Jurkat, Clone E6-1 (cell line): ENCODE measurements at regions not wholly inside any gene's neighbourhood (a gene's known extent, or its start where the extent isn't known, plus 50 kb on each side); places are given as distances from the start of the nearest gene placed in this dataset.

ENCODE experiments used
- DNase-seq: peaks from one replicate; pipeline ENCODE4 v3.0.0-alpha.2; 2011; ENCODE audit warnings: low read depth, low spot score
- H3K4me3 ChIP-seq: 2 replicates; pipeline ENCODE4 v1.5.1; 2011; ENCODE audit warnings: mild to moderate bottlenecking, low read length, control low read depth, moderate library complexity

- DNase-seq = no peak
- no peak overlapping the region for H3K4me3 ChIP-seq
Observed at GRCh38 chr17:77304746-77305473, 164.1 kb downstream of the SEC14L1 start.

- DNase-seq = no peak
- no peak overlapping the region for H3K4me3 ChIP-seq
Observed at GRCh38 chr17:77306048-77306789, 165.4 kb downstream of the SEC14L1 start.

- no peak overlapping the region for H3K4me3 ChIP-seq
- DNase-seq = no peak
Observed at GRCh38 chr17:77306790-77307478, 166.2 kb downstream of the SEC14L1 start.

- H3K4me3 ChIP-seq = no peak overlapping the region
- no peak for DNase-seq
Observed at GRCh38 chr17:77307479-77308198, 166.9 kb downstream of the SEC14L1 start.

DNA sequence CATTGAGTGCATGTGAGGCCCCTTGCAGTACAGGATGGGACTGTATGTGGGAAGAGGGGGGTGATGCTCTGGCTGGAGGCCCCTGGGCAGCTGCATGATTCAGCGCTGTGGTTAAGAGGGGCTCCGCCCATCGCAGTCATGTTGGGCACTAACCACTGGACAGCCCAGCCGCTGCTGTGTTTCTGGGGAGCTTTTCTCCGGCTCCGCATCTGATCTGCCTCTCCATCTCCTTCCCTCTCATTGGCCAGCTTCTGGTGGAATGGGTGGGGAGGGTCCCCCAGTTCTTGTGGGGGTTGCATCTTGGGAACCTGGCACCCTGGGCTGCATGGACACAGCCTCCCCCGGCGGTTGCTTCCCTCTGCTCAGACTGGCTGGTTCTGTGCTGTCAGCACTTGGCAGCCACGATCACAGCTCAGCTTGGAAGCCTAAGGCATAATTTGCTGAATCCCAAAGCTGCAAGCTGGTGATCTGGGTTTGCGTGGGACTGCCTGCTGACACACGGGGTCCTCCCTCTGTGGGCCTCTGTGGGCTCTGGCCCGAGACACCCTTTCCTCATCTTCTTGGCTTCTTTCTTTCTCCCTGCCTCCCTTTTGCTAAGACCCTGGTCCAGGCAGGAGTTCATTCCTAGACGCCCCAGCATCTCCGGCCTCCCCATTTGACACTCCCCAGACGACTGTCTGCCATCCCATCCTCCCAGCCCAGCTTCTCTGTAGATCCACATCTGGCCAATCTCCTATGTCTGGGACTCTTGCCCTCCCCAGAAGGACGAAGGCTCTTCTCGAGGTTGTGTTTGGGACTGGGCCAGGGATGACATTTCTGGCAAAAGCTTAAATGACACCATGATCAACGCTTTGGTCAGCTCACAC lies 168.3 kb downstream of the SEC14L1 start:
- DNase-seq = no peak
- H3K4me3 ChIP-seq = no peak overlapping the region

DNA sequence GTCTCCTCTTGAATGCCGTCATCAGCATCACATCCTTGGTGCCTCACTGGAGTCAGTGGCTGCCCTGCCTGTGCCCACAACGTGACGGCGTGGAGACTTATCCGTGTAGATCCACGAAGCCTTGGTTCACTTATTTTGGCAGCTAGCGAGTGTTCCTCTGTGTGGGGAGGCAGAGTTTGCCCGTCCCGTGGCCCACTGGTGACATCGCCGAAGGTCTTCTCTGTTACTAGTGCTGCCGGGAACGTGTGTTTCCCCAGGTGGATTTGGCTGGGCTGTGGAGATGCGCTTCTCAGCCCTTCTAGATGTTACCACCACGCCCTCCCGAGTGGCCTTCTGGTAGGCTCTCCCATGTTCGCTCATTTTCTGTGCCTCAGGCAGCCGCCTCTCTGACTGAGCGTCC lies 169.6 kb downstream of the SEC14L1 start:
- no peak for DNase-seq

GRCh38 chr17:77311371-77311981 lies 170.7 kb downstream of the SEC14L1 start:
- no peak for DNase-seq
- no peak overlapping the region for H3K4me3 ChIP-seq

More for the DNA sequence above, 169.6 kb downstream of the SEC14L1 start:
- H3K4me3 ChIP-seq = no peak overlapping the region

- H3K4me3 ChIP-seq = no peak overlapping the region
- no peak for DNase-seq
Observed at GRCh38 chr17:77312061-77312701, 171.4 kb downstream of the SEC14L1 start.

DNA sequence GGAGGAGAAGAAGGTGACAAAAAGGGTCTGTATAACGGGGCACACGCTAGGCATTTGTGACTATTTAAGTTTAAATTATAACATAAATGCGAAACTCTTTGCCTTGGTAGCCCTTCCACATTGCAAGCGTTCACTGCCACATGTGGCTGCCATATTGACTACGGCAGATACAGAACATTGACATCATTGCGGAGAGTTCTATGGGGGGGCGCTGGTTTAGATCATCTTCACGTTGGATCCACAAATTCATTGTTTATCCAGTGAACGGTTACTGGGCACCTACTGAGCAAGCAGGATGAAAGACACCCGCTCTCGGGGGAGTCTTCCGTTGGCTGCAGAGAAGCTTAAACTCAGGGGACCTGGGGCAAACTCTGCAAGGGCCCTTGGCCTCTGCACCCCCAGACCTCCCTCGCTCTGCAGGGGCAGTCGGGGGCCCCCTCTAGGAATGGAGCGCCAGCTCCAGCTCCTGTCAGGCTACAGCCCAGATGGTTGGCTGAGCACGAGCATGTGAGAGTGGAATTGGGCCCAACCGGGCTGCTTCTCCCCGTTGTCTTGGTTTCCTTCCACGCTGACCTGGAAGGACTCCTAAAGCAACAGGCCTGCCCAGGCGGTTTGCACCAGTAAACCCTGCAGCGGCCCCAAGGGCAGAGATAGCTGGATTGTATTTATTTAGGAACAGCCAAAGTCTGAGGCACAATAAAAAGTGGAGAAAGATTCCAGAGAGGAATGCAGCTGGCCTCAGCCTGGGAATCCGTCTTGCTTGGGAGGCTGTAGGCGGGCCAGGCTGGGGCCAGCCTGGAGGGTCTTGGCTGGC lies 172.2 kb downstream of the SEC14L1 start:
- no peak overlapping the region for H3K4me3 ChIP-seq

GRCh38 chr17:77313831-77314230 lies 173.1 kb downstream of the SEC14L1 start:
- H3K4me3 ChIP-seq = no peak overlapping the region
- DNase-seq = no peak

More for the DNA sequence above, 172.2 kb downstream of the SEC14L1 start:
- no peak for DNase-seq

- no peak overlapping the region for H3K4me3 ChIP-seq
- DNase-seq = no peak
Observed at GRCh38 chr17:77314601-77315000, 173.8 kb downstream of the SEC14L1 start.

- H3K4me3 ChIP-seq = no peak overlapping the region
- DNase-seq = no peak
Observed at GRCh38 chr17:77315010-77315409, 174.2 kb downstream of the SEC14L1 start.

DNA sequence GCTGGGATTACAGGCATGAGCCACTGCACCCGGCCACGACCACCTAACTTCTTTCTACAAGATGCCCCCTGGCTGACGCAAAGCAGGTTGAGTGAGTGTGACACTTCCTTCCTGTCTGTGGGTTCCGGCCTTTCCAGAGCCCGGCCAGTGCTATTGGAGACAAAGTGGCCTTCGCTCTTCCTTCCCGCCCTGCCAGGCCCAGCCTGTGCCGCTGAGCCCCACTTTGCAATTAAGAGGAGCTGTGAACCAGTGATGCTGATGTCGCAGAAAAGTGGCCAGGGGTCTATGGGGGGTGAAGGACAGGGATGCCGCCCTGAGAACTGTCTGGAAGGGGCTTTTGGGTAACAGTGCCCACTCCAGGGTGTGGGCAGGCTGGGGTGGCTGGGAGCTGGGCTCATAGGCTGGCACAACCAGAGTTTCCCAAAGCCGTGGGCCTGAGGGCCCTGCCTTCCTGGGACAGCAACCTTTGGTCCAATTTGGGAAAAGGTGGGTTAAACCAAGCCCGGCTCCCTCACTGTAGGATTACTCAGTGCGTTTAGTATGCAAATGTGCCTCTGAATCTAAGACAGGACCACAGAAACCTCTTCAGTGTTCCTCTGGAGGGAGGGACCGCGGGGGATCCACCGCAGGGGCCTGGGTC lies 174.9 kb downstream of the SEC14L1 start:
- DNase-seq = no peak
- no peak overlapping the region for H3K4me3 ChIP-seq

- DNase-seq = no peak
- no peak overlapping the region for H3K4me3 ChIP-seq
Observed at GRCh38 chr17:77316191-77316641, 175.4 kb downstream of the SEC14L1 start.

GRCh38 chr17:77316651-77317050 lies 175.9 kb downstream of the SEC14L1 start:
- no peak overlapping the region for H3K4me3 ChIP-seq
- DNase-seq = no peak

DNA sequence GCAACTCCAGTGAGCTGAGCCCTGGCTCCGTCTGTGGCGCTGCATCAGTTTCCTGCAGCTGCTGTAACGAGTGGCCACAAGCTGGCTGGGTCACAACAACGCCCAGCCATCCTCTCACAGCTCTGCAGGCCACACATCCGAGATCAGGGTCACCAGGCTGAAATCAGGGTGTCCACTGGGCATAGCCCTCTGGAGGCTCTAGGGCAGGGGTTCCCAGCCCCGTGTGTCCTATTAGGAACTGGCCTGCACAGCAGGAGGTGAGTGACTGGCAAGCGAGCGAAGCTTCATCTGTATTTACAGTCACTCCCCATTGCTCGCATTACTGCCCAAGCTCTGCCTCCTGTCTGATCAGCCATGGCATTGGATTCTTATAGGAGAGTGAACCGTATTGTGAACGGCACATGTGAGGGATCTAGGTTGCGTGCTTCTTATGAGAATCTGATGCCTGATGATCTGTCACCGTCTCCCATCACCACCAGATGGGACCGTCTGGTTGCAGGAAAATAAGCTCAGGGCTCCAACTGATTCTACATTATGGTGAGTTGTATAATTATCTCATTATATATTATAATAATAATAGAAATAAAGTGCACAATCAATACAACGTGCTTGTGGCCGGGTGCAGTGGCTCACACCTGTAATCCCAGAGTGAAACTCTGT lies 176.5 kb downstream of the SEC14L1 start:
- DNase-seq = no peak
- H3K4me3 ChIP-seq = no peak overlapping the region
